ENCODE measurements at regions not wholly inside any gene's neighbourhood (a gene's known extent, or its start where the extent isn't known, plus 50 kb on each side); places are given as distances from the start of the nearest gene placed in this dataset.
"Not testable (repeated sequence)": the region's sequence is repeated elsewhere in the genome, so short reads cannot be mapped to it uniquely, and the experiment has no call there.

DNA sequence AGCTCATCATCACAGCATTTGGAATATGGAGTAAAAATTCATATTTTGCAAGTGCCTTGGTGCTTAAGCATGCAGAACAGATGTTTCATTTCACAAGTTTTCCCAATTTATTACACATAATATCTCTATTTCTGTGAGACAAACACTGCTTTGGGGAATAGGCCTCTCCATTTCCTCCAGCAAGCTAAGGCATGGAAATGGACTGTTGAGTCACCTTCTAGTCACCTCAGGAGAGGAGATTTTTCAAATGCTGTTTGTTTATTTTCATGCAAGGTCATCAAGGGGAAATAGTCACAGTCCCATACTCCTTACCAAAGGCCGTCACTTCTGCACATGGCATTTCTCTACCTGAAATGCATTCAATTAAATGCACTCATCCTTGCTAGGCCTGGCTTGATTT lies 57.4 kb upstream of the NUTM2D start:
- DNase-seq, result not testable (repeated sequence)

DNA sequence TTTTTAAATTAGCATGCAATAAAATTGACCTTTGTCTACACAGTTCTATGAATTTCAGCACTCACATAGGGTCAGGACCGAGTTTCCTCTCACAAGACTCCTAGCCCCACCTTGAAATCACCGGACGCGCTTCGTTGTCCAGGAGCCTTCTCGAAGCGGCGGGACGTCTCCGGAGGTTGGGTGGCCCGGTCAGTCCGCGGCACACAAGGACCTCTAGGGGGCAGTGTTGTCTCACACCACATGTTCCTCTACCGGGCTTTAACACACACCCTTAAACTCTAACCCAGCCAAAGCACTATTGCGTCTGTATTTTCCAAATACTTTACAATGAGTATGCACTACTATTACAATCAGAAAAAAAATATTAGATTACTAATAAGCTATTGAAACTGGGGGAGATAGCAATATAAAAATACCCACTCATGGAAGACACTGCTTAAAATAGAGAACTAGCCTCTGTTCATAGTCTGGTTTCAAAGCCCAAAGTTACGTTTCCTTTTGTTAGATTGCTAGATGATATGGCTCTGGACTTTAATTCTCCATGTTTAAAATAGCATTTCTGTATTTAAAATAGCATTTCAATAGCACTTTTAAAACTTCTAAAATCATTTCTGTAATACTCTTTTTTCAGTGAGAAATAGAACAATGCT lies 56.0 kb upstream of the NUTM2D start:
- peak; percentile 12 for DNase-seq

DNA sequence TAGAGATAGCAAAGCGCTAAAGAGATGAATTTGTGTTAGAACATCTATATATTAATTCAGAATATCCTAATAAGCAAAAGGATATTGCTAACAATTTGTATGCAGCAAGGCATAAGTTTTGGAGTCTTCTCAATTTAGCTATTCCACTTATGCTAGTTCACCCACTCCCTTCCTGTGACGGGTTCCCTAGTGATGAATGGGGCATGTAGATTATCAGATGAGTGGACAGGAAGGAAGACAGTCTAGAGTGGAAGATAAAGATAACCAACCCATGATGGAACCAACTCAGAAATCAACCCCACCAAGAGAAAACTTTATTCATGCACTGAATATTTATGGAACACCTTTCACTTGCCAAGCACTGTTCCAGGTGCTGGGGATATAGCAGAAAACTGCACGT lies 55.4 kb upstream of the NUTM2D start:
- DNase-seq, result not testable (repeated sequence)

DNA sequence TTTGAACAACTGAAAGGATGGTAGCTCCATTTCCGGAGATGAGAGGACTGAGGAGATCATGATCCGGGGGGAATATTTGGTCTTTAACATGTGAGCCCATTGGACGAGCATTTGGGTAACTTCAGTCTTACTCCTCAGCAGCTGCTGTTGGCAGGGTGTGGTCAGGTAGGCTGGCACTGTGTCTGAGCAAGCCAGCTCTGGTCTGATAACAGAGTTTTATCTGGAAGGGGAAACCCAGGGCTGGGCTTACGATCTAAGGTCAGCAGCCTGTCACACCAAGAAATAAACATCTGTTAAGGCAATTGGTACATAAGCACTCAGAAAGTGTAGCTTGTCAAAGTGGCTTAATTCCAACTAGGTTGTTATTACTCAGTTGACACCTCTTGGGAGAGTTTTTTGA lies 53.8 kb upstream of the NUTM2D start:
- not testable (repeated sequence) for DNase-seq

GRCh38 chr10:87306681-87307080 lies 50.9 kb upstream of the NUTM2D start:
- DNase-seq, result not testable (repeated sequence)
